ENCODE measurements at regions not wholly inside any gene's neighbourhood (a gene's known extent, or its start where the extent isn't known, plus 50 kb on each side); places are given as distances from the start of the nearest gene placed in this dataset.

GRCh38 chr5:110347781-110348180 is 378.7 kb downstream of the TMEM232 start:
- intact Hi-C loops (cut with DNase I): no loop called here
- peak in 3 of 4 donors; percentile 36 to 56 (median 48) for ATAC-seq

DNA sequence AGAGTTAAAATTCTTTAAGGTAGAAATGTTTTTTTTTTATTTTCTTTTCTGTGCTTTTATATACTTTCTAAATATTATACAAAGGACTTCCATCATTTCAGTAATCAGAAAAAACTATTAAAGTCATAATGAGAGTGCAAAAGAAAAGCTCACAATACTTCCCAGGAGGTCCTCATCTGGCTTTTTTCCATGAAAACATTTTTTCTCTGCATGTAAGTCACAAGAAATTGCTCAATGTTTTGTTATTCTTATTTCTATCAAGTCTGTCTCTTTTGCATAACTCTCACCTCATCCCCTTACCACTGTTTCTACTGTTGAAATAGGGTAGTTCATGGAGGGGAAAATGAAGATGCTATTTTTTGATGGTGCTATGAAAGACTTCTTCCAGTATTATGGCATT is 375.0 kb downstream of the TMEM232 start:
- intact Hi-C loops (cut with DNase I): no loop called here
- no peaks in the 10 kb centered on the region for H3K27me3 ChIP-seq
- H3K9me3 ChIP-seq: no peaks in the 10 kb centered on the region
- H3K4me3 ChIP-seq: no peak overlapping the region
- DNase-seq: no peak
- no peak overlapping the region for H3K27ac ChIP-seq
- no peak for TF ChIP-seq POLR2A (IDR thresholded peaks at IDR 0.05)
- no peak for TF ChIP-seq CTCF (IDR thresholded peaks at IDR 0.05)
- H3K36me3 ChIP-seq: no peaks in the 10 kb centered on the region
- ATAC-seq: no peak
- peaks cover 0 to 23% (median 6%) of the 10 kb centered on the region in 4 donors for H3K4me1 ChIP-seq

More at GRCh38 chr5:110347781-110348180, 378.7 kb downstream of the TMEM232 start:
- peaks cover 0 to 39% (median 12%) of the 10 kb centered on the region in 4 donors for H3K4me1 ChIP-seq
- H3K4me3 ChIP-seq: no peak overlapping the region
- no peaks in the 10 kb centered on the region for H3K27me3 ChIP-seq
- no peak for DNase-seq
- no peak for TF ChIP-seq POLR2A (IDR thresholded peaks at IDR 0.05)
- H3K9me3 ChIP-seq: no peaks in the 10 kb centered on the region
- H3K36me3 ChIP-seq: no peaks in the 10 kb centered on the region
- H3K27ac ChIP-seq: no peak overlapping the region

GRCh38 chr5:110354311-110354710 is 372.2 kb downstream of the TMEM232 start:
- Histone ChIP-seq H3K4me3 (no peak overlapping the region), H3K4me1 (peaks cover 0 to 4% (median 0%) of the 10 kb centered on the region in 4 donors), H3K36me3 (no peaks in the 10 kb centered on the region), H3K9me3 (no peaks in the 10 kb centered on the region), H3K27ac (no peak overlapping the region), H3K27me3 (no peaks in the 10 kb centered on the region)
- 57% methylated on average over 3 of the region's 3 CpGs for WGBS (ENCODE audit: insufficient coverage, low coverage, low lambda C conversion rate, missing lambda C conversion rate)
- TF ChIP-seq CTCF (IDR thresholded peaks at IDR 0.05) (no peak), POLR2A (IDR thresholded peaks at IDR 0.05) (no peak)
- ATAC-seq (no peak), DNase-seq (no peak)
- intact Hi-C loops (cut with DNase I): no loop called here

DNA sequence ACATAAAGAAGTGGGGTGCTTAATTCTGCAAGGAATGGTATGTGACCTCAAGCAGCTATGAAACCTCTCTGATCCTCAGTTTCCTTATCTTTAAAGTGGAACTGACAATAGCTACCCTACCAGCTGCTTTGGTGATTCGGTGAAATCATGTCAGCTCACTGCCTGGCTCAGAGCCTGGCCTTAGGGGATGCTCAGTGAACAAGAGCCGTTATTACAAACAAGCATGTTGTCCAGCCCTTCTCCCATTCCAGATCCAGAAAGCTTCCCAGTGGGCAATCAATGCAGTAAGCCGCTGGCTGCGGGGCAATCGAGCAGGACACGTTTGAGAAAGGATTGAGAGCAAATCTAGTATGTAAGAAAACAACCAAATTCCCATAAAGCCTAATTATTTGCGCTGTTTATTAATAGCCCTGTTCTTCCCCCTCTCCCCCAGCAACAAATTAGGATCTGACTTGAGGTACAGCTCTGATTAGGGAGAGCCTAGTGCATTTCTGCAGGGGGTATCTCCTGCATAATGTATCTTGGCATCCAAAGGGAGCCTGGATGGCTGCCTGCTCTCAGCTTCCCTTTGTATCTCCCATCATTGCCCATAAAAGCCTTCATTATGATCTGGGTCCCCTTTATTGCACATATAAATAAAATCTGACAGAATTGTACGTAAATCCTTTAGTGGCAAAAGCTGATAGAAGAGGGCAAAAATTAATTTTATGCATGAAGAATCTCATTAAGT is 371.4 kb downstream of the TMEM232 start:
- intact Hi-C loops (cut with DNase I): no loop called here
- Histone ChIP-seq H3K27me3 (no peaks in the 10 kb centered on the region), H3K36me3 (no peaks in the 10 kb centered on the region), H3K4me1 (no peaks in the 10 kb centered on the region), H3K27ac (no peak overlapping the region), H3K4me3 (no peak overlapping the region), H3K9me3 (no peaks in the 10 kb centered on the region)
- no peak for TF ChIP-seq POLR2A (IDR thresholded peaks at IDR 0.05)
- no peak for TF ChIP-seq CTCF (IDR thresholded peaks at IDR 0.05)
- WGBS (ENCODE audit: insufficient coverage, low coverage, low lambda C conversion rate, missing lambda C conversion rate): 85% methylated on average over 5 of the region's 8 CpGs
- no peak for ATAC-seq
- no peak for DNase-seq

GRCh38 chr5:110356677-110357076 is 369.8 kb downstream of the TMEM232 start:
- H3K36me3 ChIP-seq: no peaks in the 10 kb centered on the region
- no peaks in the 10 kb centered on the region for H3K27me3 ChIP-seq
- no peak overlapping the region for H3K27ac ChIP-seq
- intact Hi-C loops (cut with DNase I): no loop called here
- H3K4me3 ChIP-seq: no peak overlapping the region
- no peaks in the 10 kb centered on the region for H3K4me1 ChIP-seq
- WGBS (ENCODE audit: insufficient coverage, low coverage, low lambda C conversion rate, missing lambda C conversion rate): 71% methylated on average over 2 of the region's 2 CpGs
- no peak for DNase-seq
- H3K9me3 ChIP-seq: no peaks in the 10 kb centered on the region
- ATAC-seq: no peak
- TF ChIP-seq CTCF (IDR thresholded peaks at IDR 0.05) (no peak), POLR2A (IDR thresholded peaks at IDR 0.05) (no peak)
